GM18873 (cell line): ENCODE measurements at regions not wholly inside any gene's neighbourhood (a gene's known extent, or its start where the extent isn't known, plus 50 kb on each side); places are given as distances from the start of the nearest gene placed in this dataset.
"Not testable (repeated sequence)": the region's sequence is repeated elsewhere in the genome, so short reads cannot be mapped to it uniquely, and the experiment has no call there.

ENCODE experiments used
- ATAC-seq: cut with Tn5 transposase; IDR thresholded peaks from one replicate; pipeline ENCODE4 v1.9.1; 2021; ENCODE audit warnings: mild to moderate bottlenecking, moderate library complexity, moderate number of reproducible peaks; ENCODE audit not compliant: unreplicated experiment, low FRiP score

GRCh38 chr4:187671521-187671920 lies 324.1 kb upstream of the ZFP42 start:
- ATAC-seq = not testable (repeated sequence)

- ATAC-seq = not testable (repeated sequence)
Measured at GRCh38 chr4:187671958-187672357, 323.6 kb upstream of the ZFP42 start.

- not testable (repeated sequence) for ATAC-seq
Measured at GRCh38 chr4:187672526-187672925, 323.0 kb upstream of the ZFP42 start.

GRCh38 chr4:187679450-187679849 lies 316.1 kb upstream of the ZFP42 start:
- no peak for ATAC-seq

GRCh38 chr4:187685247-187685646 lies 310.3 kb upstream of the ZFP42 start:
- ATAC-seq = no peak

GRCh38 chr4:187687697-187688096 lies 307.9 kb upstream of the ZFP42 start:
- no peak for ATAC-seq

- no peak for ATAC-seq
Measured at GRCh38 chr4:187692626-187693025, 302.9 kb upstream of the ZFP42 start.

GRCh38 chr4:187695531-187695930 lies 300.0 kb upstream of the ZFP42 start:
- ATAC-seq = not testable (repeated sequence)

GRCh38 chr4:187711586-187711985 lies 284.0 kb upstream of the ZFP42 start:
- no peak for ATAC-seq

- no peak for ATAC-seq
Measured at GRCh38 chr4:187714957-187715356, 280.6 kb upstream of the ZFP42 start.

- ATAC-seq = no peak
Measured at GRCh38 chr4:187715466-187715865, 280.1 kb upstream of the ZFP42 start.

GRCh38 chr4:187724456-187724855 lies 271.1 kb upstream of the ZFP42 start:
- no peak for ATAC-seq

GRCh38 chr4:187726485-187726884 lies 269.1 kb upstream of the ZFP42 start:
- ATAC-seq = no peak

GRCh38 chr4:187732524-187732923 lies 263.0 kb upstream of the ZFP42 start:
- ATAC-seq = no peak

GRCh38 chr4:187739771-187740170 lies 255.8 kb upstream of the ZFP42 start:
- ATAC-seq = no peak

GRCh38 chr4:187744911-187745310 lies 250.7 kb upstream of the ZFP42 start:
- no peak for ATAC-seq

GRCh38 chr4:187750652-187751051 lies 244.9 kb upstream of the ZFP42 start:
- ATAC-seq = not testable (repeated sequence)

- ATAC-seq = no peak
Measured at GRCh38 chr4:187767158-187767557, 228.4 kb upstream of the ZFP42 start.

- ATAC-seq = no peak
Measured at GRCh38 chr4:187767687-187768086, 227.9 kb upstream of the ZFP42 start.

- ATAC-seq = no peak
Measured at GRCh38 chr4:187770345-187770744, 225.2 kb upstream of the ZFP42 start.

- ATAC-seq = no peak
Measured at GRCh38 chr4:187777954-187778353, 217.6 kb upstream of the ZFP42 start.

GRCh38 chr4:187780070-187780469 lies 215.5 kb upstream of the ZFP42 start:
- no peak for ATAC-seq

GRCh38 chr4:187782286-187782824 lies 213.2 kb upstream of the ZFP42 start:
- ATAC-seq = no peak
